ENCODE measurements at regions not wholly inside any gene's neighbourhood (a gene's known extent, or its start where the extent isn't known, plus 50 kb on each side); places are given as distances from the start of the nearest gene placed in this dataset.
A peak's percentile ranks its signal among the peaks of the same experiment; 100 is the strongest.

- POLR2A ChIA-PET (ENCODE audit: low non-redundant PET) = interaction anchor here (0.7 kb wide), 1 partner anchor 742 kb away, joined by 3 read pairs; no protein-coding TSS in a partner anchor
- TF ChIP-seq, protein P1, sequence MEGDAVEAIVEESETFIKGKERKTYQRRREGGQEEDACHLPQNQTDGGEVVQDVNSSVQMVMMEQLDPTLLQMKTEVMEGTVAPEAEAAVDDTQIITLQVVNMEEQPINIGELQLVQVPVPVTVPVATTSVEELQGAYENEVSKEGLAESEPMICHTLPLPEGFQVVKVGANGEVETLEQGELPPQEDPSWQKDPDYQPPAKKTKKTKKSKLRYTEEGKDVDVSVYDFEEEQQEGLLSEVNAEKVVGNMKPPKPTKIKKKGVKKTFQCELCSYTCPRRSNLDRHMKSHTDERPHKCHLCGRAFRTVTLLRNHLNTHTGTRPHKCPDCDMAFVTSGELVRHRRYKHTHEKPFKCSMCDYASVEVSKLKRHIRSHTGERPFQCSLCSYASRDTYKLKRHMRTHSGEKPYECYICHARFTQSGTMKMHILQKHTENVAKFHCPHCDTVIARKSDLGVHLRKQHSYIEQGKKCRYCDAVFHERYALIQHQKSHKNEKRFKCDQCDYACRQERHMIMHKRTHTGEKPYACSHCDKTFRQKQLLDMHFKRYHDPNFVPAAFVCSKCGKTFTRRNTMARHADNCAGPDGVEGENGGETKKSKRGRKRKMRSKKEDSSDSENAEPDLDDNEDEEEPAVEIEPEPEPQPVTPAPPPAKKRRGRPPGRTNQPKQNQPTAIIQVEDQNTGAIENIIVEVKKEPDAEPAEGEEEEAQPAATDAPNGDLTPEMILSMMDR (conservative IDR thresholded peaks at IDR 0.05; ENCODE audit: low read depth, low read length) = no peak
- TF ChIP-seq EZH2 (IDR thresholded peaks at IDR 0.05; ENCODE audit: borderline replicate concordance, low read depth, low read length, poor library complexity, severe bottlenecking) = no peak
- peaks cover 13% of the 10 kb centered on the region for H3K4me1 ChIP-seq (ENCODE audit: insufficient read depth, low read length, poor library complexity, severe bottlenecking)
- no peaks in the 10 kb centered on the region for H3K27me3 ChIP-seq (replicated peaks; ENCODE audit: insufficient read depth, low read depth, low read length, poor library complexity)
- H3K4me3 ChIP-seq (ENCODE audit: low read depth, low read length, poor library complexity, severe bottlenecking) = no peak overlapping the region
- no TSS peak for BruUV-seq (replicated peaks)
- H3K27ac ChIP-seq (ENCODE audit: low read depth, low read length, poor library complexity, severe bottlenecking) = no peak overlapping the region
- no peaks in the 10 kb centered on the region for H3K36me3 ChIP-seq (ENCODE audit: insufficient read depth, low read length, poor library complexity, severe bottlenecking)
- intact Hi-C loops (cut with micrococcal nuclease; ENCODE audit: unreplicated experiment) = no loop called here
- no peak for DNase-seq (ENCODE audit: low spot score)
- CTCF ChIA-PET = no interaction called here
- H3K9me3 ChIP-seq (ENCODE audit: low read depth, low read length, poor library complexity, severe bottlenecking) = no peaks in the 10 kb centered on the region
Observed at GRCh38 chr1:234742622-234743021, 132.6 kb upstream of the IRF2BP2 start.

DNA sequence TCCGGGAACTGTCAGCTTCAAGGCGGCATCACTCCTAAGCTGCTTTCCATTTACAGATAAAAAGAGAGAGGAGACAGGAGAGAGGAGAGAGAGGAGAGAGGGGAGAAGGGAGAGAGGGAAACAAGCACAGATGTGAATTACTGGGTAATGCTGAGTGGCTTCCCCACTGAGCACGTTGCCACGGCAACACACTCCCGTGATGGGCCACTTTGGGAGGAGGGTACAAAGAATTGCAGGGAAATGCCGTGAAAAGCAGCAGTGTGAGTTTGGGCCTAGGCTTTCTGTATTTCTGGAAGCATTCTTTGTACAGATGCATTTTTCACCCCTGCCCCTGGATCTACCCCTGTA, 128.0 kb upstream of the IRF2BP2 start:
- Histone ChIP-seq H3K4me3 (ENCODE audit: low read depth, low read length, poor library complexity, severe bottlenecking) (no peak overlapping the region), H3K4me1 (ENCODE audit: insufficient read depth, low read length, poor library complexity, severe bottlenecking) (no peaks in the 10 kb centered on the region), H3K9me3 (ENCODE audit: low read depth, low read length, poor library complexity, severe bottlenecking) (no peaks in the 10 kb centered on the region), H3K36me3 (ENCODE audit: insufficient read depth, low read length, poor library complexity, severe bottlenecking) (no peaks in the 10 kb centered on the region), H3K27ac (ENCODE audit: low read depth, low read length, poor library complexity, severe bottlenecking) (no peak overlapping the region), H3K27me3 (replicated peaks; ENCODE audit: insufficient read depth, low read depth, low read length, poor library complexity) (no peaks in the 10 kb centered on the region)
- DNase-seq (ENCODE audit: low spot score) = peak; percentile 28
- BruUV-seq (replicated peaks) = no TSS peak
- ChIA-PET POLR2A (ENCODE audit: low non-redundant PET) (no interaction called here), CTCF (no interaction called here)
- intact Hi-C loops (cut with micrococcal nuclease; ENCODE audit: unreplicated experiment) = no loop called here
- TF ChIP-seq, protein P1 (conservative IDR thresholded peaks at IDR 0.05; ENCODE audit: low read depth, low read length) = no peak
- no peak for TF ChIP-seq EZH2 (IDR thresholded peaks at IDR 0.05; ENCODE audit: borderline replicate concordance, low read depth, low read length, poor library complexity, severe bottlenecking)

DNA sequence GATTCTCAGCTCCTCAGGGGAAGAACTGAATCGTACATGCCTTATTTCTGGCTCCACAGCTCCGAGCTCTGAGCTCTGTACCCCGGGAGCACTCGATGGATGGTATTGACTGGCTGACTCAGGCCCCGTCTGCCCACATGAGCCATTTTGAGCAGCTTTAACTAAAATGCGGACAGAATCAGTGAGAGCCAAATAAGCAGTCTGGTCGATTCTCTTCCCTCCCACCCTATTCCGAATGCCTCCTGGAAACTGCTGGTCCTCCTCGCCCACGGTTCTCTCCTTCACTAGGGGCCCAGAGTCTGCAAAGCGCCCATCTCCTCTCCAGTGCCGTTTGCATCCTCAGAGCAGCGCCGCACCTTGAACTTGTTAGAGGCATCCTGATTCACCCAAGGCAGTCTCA, 125.9 kb upstream of the IRF2BP2 start:
- BruUV-seq (replicated peaks) = no TSS peak
- H3K9me3 ChIP-seq (ENCODE audit: low read depth, low read length, poor library complexity, severe bottlenecking) = no peaks in the 10 kb centered on the region
- intact Hi-C loops (cut with micrococcal nuclease; ENCODE audit: unreplicated experiment) = no loop called here
- no peak overlapping the region for H3K27ac ChIP-seq (ENCODE audit: low read depth, low read length, poor library complexity, severe bottlenecking)
- H3K4me3 ChIP-seq (ENCODE audit: low read depth, low read length, poor library complexity, severe bottlenecking) = no peak overlapping the region
- DNase-seq (ENCODE audit: low spot score) = no peak
- H3K36me3 ChIP-seq (ENCODE audit: insufficient read depth, low read length, poor library complexity, severe bottlenecking) = no peaks in the 10 kb centered on the region
- ChIA-PET POLR2A (ENCODE audit: low non-redundant PET) (no interaction called here), CTCF (no interaction called here)
- no peaks in the 10 kb centered on the region for H3K4me1 ChIP-seq (ENCODE audit: insufficient read depth, low read length, poor library complexity, severe bottlenecking)
- no peaks in the 10 kb centered on the region for H3K27me3 ChIP-seq (replicated peaks; ENCODE audit: insufficient read depth, low read depth, low read length, poor library complexity)
- TF ChIP-seq EZH2 (IDR thresholded peaks at IDR 0.05; ENCODE audit: borderline replicate concordance, low read depth, low read length, poor library complexity, severe bottlenecking) = no peak

GRCh38 chr1:234735476-234735875, 125.5 kb upstream of the IRF2BP2 start:
- Histone ChIP-seq H3K27me3 (replicated peaks; ENCODE audit: insufficient read depth, low read depth, low read length, poor library complexity) (no peaks in the 10 kb centered on the region), H3K4me3 (ENCODE audit: low read depth, low read length, poor library complexity, severe bottlenecking) (no peak overlapping the region), H3K4me1 (ENCODE audit: insufficient read depth, low read length, poor library complexity, severe bottlenecking) (no peaks in the 10 kb centered on the region), H3K36me3 (ENCODE audit: insufficient read depth, low read length, poor library complexity, severe bottlenecking) (no peaks in the 10 kb centered on the region), H3K27ac (ENCODE audit: low read depth, low read length, poor library complexity, severe bottlenecking) (no peak overlapping the region), H3K9me3 (ENCODE audit: low read depth, low read length, poor library complexity, severe bottlenecking) (no peaks in the 10 kb centered on the region)
- POLR2A ChIA-PET (ENCODE audit: low non-redundant PET) = no interaction called here
- intact Hi-C loops (cut with micrococcal nuclease; ENCODE audit: unreplicated experiment) = no loop called here
- BruUV-seq (replicated peaks) = no TSS peak
- TF ChIP-seq, protein P1 (conservative IDR thresholded peaks at IDR 0.05; ENCODE audit: low read depth, low read length) = no peak
- no peak for TF ChIP-seq EZH2 (IDR thresholded peaks at IDR 0.05; ENCODE audit: borderline replicate concordance, low read depth, low read length, poor library complexity, severe bottlenecking)
- CTCF ChIA-PET = no interaction called here
- no peak for DNase-seq (ENCODE audit: low spot score)
